IMR-90 (cell line): ENCODE measurements at regions not wholly inside any gene's neighbourhood (a gene's known extent, or its start where the extent isn't known, plus 50 kb on each side); places are given as distances from the start of the nearest gene placed in this dataset.

Source experiments
- ATAC-seq: fragments of 200-7000 bp; cut with Tn5 transposase; 2 replicates; pipeline ENCODE4 v1.9.1; 2020; ENCODE audit warnings: low read depth, mild to moderate bottlenecking, moderate library complexity
- BruUV-seq: library from RNA; stranded (reverse); fragments of 400-500 nt; replicated peaks from 2 replicates; lab custom pipeline; 2021; lab: Mats Ljungman, UMichigan
- CTCF ChIA-PET: fragments of 300-600 bp; formaldehyde crosslinking; extraction: SDS; loops from one replicate; lab custom pipeline; 2021; ENCODE audit warnings: antibody characterized with exemption; lab: Yijun Ruan, JAX
- POLR2A ChIA-PET: fragments of 300-600 bp; sonication (Branson Sonifier 250); formaldehyde crosslinking; loops from one replicate; lab custom pipeline; 2022; ENCODE audit warnings: antibody characterized with exemption; ENCODE audit not compliant: unreplicated experiment; lab: Charles Lee
- DNase-seq: peaks from one replicate; pipeline ENCODE4 v3.0.0; 2013
- H2AFZ ChIP-seq: replicated peaks from 2 replicates; pipeline ENCODE3; 2013; ENCODE audit warnings: low read length, mild to moderate bottlenecking; ENCODE audit not compliant: poor library complexity
- H2AK5ac ChIP-seq: 2 replicates; pipeline ENCODE4 v1.6.1; 2013; ENCODE audit warnings: low read depth, low read length, inconsistent platforms
- H2AK9ac ChIP-seq: replicated peaks from 2 replicates; pipeline ENCODE3; 2013; ENCODE audit warnings: mild to moderate bottlenecking, low read depth, low read length, moderate library complexity; ENCODE audit not compliant: poor library complexity
- H2BK120ac ChIP-seq: 2 replicates; pipeline ENCODE4 v1.6.1; 2013; ENCODE audit warnings: low read depth, low read length, inconsistent platforms
- H2BK15ac ChIP-seq: 3 replicates; pipeline ENCODE4 v1.6.1; 2013; ENCODE audit warnings: low read depth, low read length, inconsistent platforms
- H2BK20ac ChIP-seq: 2 replicates; pipeline ENCODE4 v1.6.1; 2013; ENCODE audit warnings: low read depth, mild to moderate bottlenecking, inconsistent platforms, low read length, moderate library complexity
- H2BK5ac ChIP-seq: 2 replicates; pipeline ENCODE4 v1.6.1; 2013; ENCODE audit warnings: mild to moderate bottlenecking, low read depth, low read length, inconsistent platforms; ENCODE audit not compliant: poor library complexity, severe bottlenecking
- H3K14ac ChIP-seq: replicated peaks from 2 replicates; pipeline ENCODE4 v1.6.1; 2013; ENCODE audit warnings: low read depth, low read length, inconsistent platforms
- H3K18ac ChIP-seq: 2 replicates; pipeline ENCODE4 v1.6.1; 2013; ENCODE audit warnings: low read depth, low read length, control low read depth
- H3K23ac ChIP-seq: 2 replicates; pipeline ENCODE4 v1.6.1; 2013; ENCODE audit warnings: low read depth, low read length, inconsistent platforms
- H3K27ac ChIP-seq: 2 replicates; pipeline ENCODE4 v1.5.1; 2013; ENCODE audit warnings: mild to moderate bottlenecking, control low read depth, low read length; ENCODE audit not compliant: insufficient read depth
- H3K27me3 ChIP-seq: 2 replicates; pipeline ENCODE4 v1.6.1; 2013; ENCODE audit warnings: low read length; ENCODE audit not compliant: control insufficient read depth, insufficient read depth
- H3K36me3 ChIP-seq: 2 replicates; pipeline ENCODE4 v1.6.1; 2013; ENCODE audit warnings: low read length, mixed read lengths; ENCODE audit not compliant: control insufficient read depth, insufficient read depth
- H3K4ac ChIP-seq: 2 replicates; pipeline ENCODE4 v1.6.1; 2013; ENCODE audit warnings: low read depth, low read length, inconsistent platforms
- H3K4me1 ChIP-seq: 2 replicates; pipeline ENCODE4 v1.6.1; 2013; ENCODE audit warnings: low read length, mixed read lengths; ENCODE audit not compliant: control insufficient read depth, insufficient read depth
- H3K4me2 ChIP-seq: 2 replicates; pipeline ENCODE4 v1.6.1; 2013; ENCODE audit warnings: low read depth, mild to moderate bottlenecking, control low read depth, low read length, moderate library complexity
- H3K4me3 ChIP-seq: 2 replicates; pipeline ENCODE4 v1.5.1; 2013; ENCODE audit warnings: low read depth, mild to moderate bottlenecking, control low read depth, low read length, moderate library complexity; ENCODE audit not compliant: insufficient read depth
- H3K56ac ChIP-seq: 2 replicates; pipeline ENCODE4 v1.6.1; 2013; ENCODE audit warnings: low read length, inconsistent platforms; ENCODE audit not compliant: insufficient read depth; ENCODE audit errors: extremely low read depth
- H3K79me1 ChIP-seq, 2 experiments: 2 replicates each; pipeline ENCODE4 v1.6.1; 2013; ENCODE audit warnings: low read length in 2 of 2, inconsistent platforms in 1 of 2, low read depth in 1 of 2
- H3K9ac ChIP-seq: 2 replicates; pipeline ENCODE4 v1.6.1; 2013; ENCODE audit warnings: low read depth, low read length, control low read depth
- H3K9me1 ChIP-seq: 2 replicates; pipeline ENCODE4 v1.6.1; 2013; ENCODE audit warnings: low read length, inconsistent platforms; ENCODE audit not compliant: insufficient read depth
- H3K9me3 ChIP-seq: 2 replicates; pipeline ENCODE4 v1.6.1; 2013; ENCODE audit warnings: low read length; ENCODE audit not compliant: control insufficient read depth, insufficient read depth
- H4K20me1 ChIP-seq: 2 replicates; pipeline ENCODE4 v1.6.1; 2013; ENCODE audit warnings: low read length, inconsistent platforms; ENCODE audit not compliant: insufficient read depth
- H4K5ac ChIP-seq: 2 replicates; pipeline ENCODE4 v1.6.1; 2013; ENCODE audit warnings: mild to moderate bottlenecking, low read depth, low read length, control low read depth
- H4K8ac ChIP-seq, 2 experiments: 2 replicates each; pipeline ENCODE4 v1.6.1; 2013; ENCODE audit warnings: low read depth in 2 of 2, low read length in 2 of 2, control low read depth in 1 of 2, inconsistent platforms in 1 of 2
- H4K91ac ChIP-seq: 2 replicates; pipeline ENCODE4 v1.6.1; 2013; ENCODE audit warnings: low read depth, low read length, inconsistent platforms; ENCODE audit not compliant: insufficient read depth
- CEBPB ChIP-seq: IDR thresholded peaks from 2 replicates; pipeline ENCODE4 v1.6.1; 2012; ENCODE audit warnings: low read depth, low read length, improper control_type of control experiment
- CHD1 ChIP-seq: IDR thresholded peaks from 2 replicates; pipeline ENCODE4 v1.6.1; 2012; ENCODE audit warnings: low read depth, low read length, improper control_type of control experiment
- FOS ChIP-seq: fragments of 150-350 bp; IDR thresholded peaks from 2 replicates; pipeline ENCODE4 v1.6.1; 2016; ENCODE audit warnings: low read depth, low read length
- MAZ ChIP-seq: IDR thresholded peaks from 2 replicates; pipeline ENCODE4 v1.6.1; 2012; ENCODE audit warnings: low read depth, mild to moderate bottlenecking, low read length, improper control_type of control experiment, moderate library complexity, borderline replicate concordance
- NFE2L2 ChIP-seq: fragments of 150-350 bp; IDR thresholded peaks from 2 replicates; pipeline ENCODE4 v1.6.1; 2016; ENCODE audit warnings: low read depth, mild to moderate bottlenecking, low read length
- RCOR1 ChIP-seq: IDR thresholded peaks from 2 replicates; pipeline ENCODE4 v1.6.1; 2012; ENCODE audit warnings: mild to moderate bottlenecking, low read length, improper control_type of control experiment; ENCODE audit not compliant: insufficient replicate concordance
- SMC3 ChIP-seq: fragments of 150-350 bp; IDR thresholded peaks from 2 replicates; pipeline ENCODE4 v1.6.1; 2016; ENCODE audit warnings: low read depth, mild to moderate bottlenecking, antibody characterized with exemption, low read length, moderate library complexity
- WGBS, 2 experiments: methylation state at CpG; one replicate each; pipeline versions ENCODE4 v1.1.5 to v1.1.7; 2013; ENCODE audit warnings: missing lambda C conversion rate in 2 of 2; ENCODE audit not compliant: insufficient read length in 1 of 2; ENCODE audit errors: extremely low coverage in 2 of 2; 5-methylcytosine and 5-hydroxymethylcytosine counted together
- dilution Hi-C: fragments of 300-500 bp; cut with HindIII; formaldehyde crosslinking; loops from one replicate; pipeline ENCODE4 v1.14.3; 2018; ENCODE audit warnings: low sequenced_read_pairs; ENCODE audit not compliant: unreplicated experiment
- in situ Hi-C: fragments of 300-500 bp; cut with MboI; formaldehyde crosslinking; loops from 3 replicates; pipeline ENCODE4 v1.14.3; 2019; ENCODE audit warnings: low sequenced_read_pairs, inconsistent platforms, mixed read lengths
- intact Hi-C: fragments of 100-400 bp; cut with micrococcal nuclease; formaldehyde crosslinking; loops from 2 replicates; pipeline ENCODE4 v1.10.0; 2022

DNA sequence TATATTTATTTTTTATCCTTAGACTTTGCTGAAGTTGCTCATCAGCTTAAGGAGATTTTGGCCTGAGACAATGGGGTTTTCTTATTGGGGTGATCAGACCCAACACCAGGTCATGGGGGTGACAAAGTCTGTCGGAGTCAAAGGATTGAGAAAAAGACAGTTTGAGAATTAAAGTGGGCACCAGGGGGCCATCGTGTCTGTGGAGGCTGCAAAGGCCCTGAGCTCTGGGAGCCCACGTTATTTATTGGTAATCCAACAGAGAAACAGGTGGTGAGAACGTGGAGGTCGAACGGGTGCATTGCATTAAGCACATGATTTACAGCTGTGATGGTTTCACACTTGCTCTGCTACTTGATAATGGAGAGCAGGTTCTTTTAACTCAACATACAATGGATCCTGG is 102.5 kb upstream of the CDH10 start:
- TF ChIP-seq MAZ (no peak), CEBPB (no peak), CHD1 (no peak), NFE2L2 (no peak), SMC3 (no peak), RCOR1 (no peak), FOS (no peak)
- in situ Hi-C loops, result no loop called here
- H3K4me1 ChIP-seq, result no peaks in the 10 kb centered on the region
- no peak overlapping the region for H3K56ac ChIP-seq
- no peak overlapping the region for H3K18ac ChIP-seq
- H2AK9ac ChIP-seq, result no peak overlapping the region
- no peak overlapping the region for H2BK15ac ChIP-seq
- no peak overlapping the region for H2BK120ac ChIP-seq
- POLR2A ChIA-PET, result no interaction called here
- H3K36me3 ChIP-seq, result no peaks in the 10 kb centered on the region
- H2BK5ac ChIP-seq, result no peak overlapping the region
- peaks cover 10% of the 10 kb centered on the region for H3K9me3 ChIP-seq
- H4K8ac ChIP-seq, result no peak overlapping the region
- no peak overlapping the region for H2BK20ac ChIP-seq
- no peak overlapping the region for H4K5ac ChIP-seq
- H2AFZ ChIP-seq, result no peak overlapping the region
- no peak overlapping the region for H3K14ac ChIP-seq
- DNase-seq (no peak), ATAC-seq (no peak)
- H4K91ac ChIP-seq, result no peak overlapping the region
- no peaks in the 10 kb centered on the region for H3K79me1 ChIP-seq
- no peaks in the 10 kb centered on the region for H3K27me3 ChIP-seq
- H3K4ac ChIP-seq, result no peak overlapping the region
- H3K9me1 ChIP-seq, result no peaks in the 10 kb centered on the region
- no peak overlapping the region for H3K23ac ChIP-seq
- H3K4me3 ChIP-seq, result no peak overlapping the region
- no peaks in the 10 kb centered on the region for H4K20me1 ChIP-seq
- CTCF ChIA-PET, result interaction anchor here (0.6 kb wide), 1 partner anchor 1039 kb away, joined by 3 read pairs; no protein-coding TSS in a partner anchor
- no peak overlapping the region for H2AK5ac ChIP-seq
- WGBS, 2 experiments, result 24% methylated on average over 3 of the region's 6 CpGs; no CpG with 5 or more reads in 1 of the 2 experiments
- BruUV-seq, result no TSS peak
- intact Hi-C loops, result no loop called here
- dilution Hi-C loops, result no loop called here
- no peak overlapping the region for H3K9ac ChIP-seq
- no peak overlapping the region for H3K4me2 ChIP-seq
- no peak overlapping the region for H3K27ac ChIP-seq
